HepG2 (cell line): ENCODE measurements at regions not wholly inside any gene's neighbourhood (a gene's known extent, or its start where the extent isn't known, plus 50 kb on each side); places are given as distances from the start of the nearest gene placed in this dataset.

Source experiments
- ATAC-seq: fragments of 200-7000 bp; cut with Tn5 transposase; 3 replicates; pipeline ENCODE4 v1.9.1; 2020; ENCODE audit warnings: mild to moderate bottlenecking, moderate library complexity
- BruUV-seq: library from RNA; stranded (reverse); fragments of 400-500 nt; replicated peaks from 2 replicates; lab custom pipeline; 2021; lab: Mats Ljungman, UMichigan
- CTCF ChIA-PET: fragments of 300-600 bp; formaldehyde crosslinking; extraction: SDS; loops from one replicate; lab custom pipeline; 2021; ENCODE audit warnings: low total read pairs, inconsistent platforms, low intra/inter-chr PET ratio; lab: Yijun Ruan, JAX
- POLR2A ChIA-PET: fragments of 350-600 bp; sonication (Branson Sonifier 250); formaldehyde crosslinking; loops from one replicate; lab custom pipeline; 2020; ENCODE audit warnings: antibody characterized with exemption, inconsistent platforms; lab: Yijun Ruan, JAX
- DNase-seq: peaks from one replicate; pipeline ENCODE4 v3.0.0-alpha.2; 2015; ENCODE audit warnings: low spot score
- FAIRE-seq: peaks from 3 replicates; lab custom pipeline; 2011; peaks lifted over from hg19 to GRCh38; lab: Jason Lieb, UNC
- H2AFZ ChIP-seq: one replicate; pipeline ENCODE4 v1.6.1; 2011; ENCODE audit warnings: low read length, inconsistent platforms
- H3K27ac ChIP-seq: fragments of 300-600 bp; 3 replicates; pipeline ENCODE4 v1.8.0; 2011; ENCODE audit warnings: mixed run types, mild to moderate bottlenecking, mixed read lengths, low read length, inconsistent platforms; ENCODE audit not compliant: insufficient read depth; ENCODE audit errors: extremely low read length
- H3K27me3 ChIP-seq, 2 experiments: fragments of 200-600 bp in 1 of 2; 2 replicates in 1 of 2; 3 replicates in 1 of 2; pipeline versions ENCODE4 v1.6.0 to v1.8.0; 2011; ENCODE audit warnings: low read length in 2 of 2, mild to moderate bottlenecking in 2 of 2, moderate library complexity in 2 of 2, inconsistent platforms in 1 of 2; ENCODE audit not compliant: insufficient read depth in 2 of 2, control insufficient read depth in 1 of 2
- H3K36me3 ChIP-seq, 2 experiments: fragments of 200-600 bp in 1 of 2; replicated peaks in 1 of 2; 2 replicates in 1 of 2; 3 replicates in 1 of 2; pipeline versions ENCODE4 v1.5.1 to v1.8.0; 2011; ENCODE audit warnings: low read length in 2 of 2, inconsistent platforms in 1 of 2; ENCODE audit not compliant: insufficient read depth in 2 of 2, control insufficient read depth in 1 of 2
- H3K4me1 ChIP-seq: 2 replicates; pipeline ENCODE4 v1.5.1; 2012; ENCODE audit warnings: low read length, inconsistent platforms; ENCODE audit not compliant: insufficient read depth
- H3K4me2 ChIP-seq: 2 replicates; pipeline ENCODE4 v1.6.0; 2011; ENCODE audit warnings: low read depth, low read length, inconsistent platforms
- H3K4me3 ChIP-seq, 3 experiments: fragments of 200-600 bp in 1 of 3; sonication (generic), shearing (Covaris generic) in 1 of 3; replicated peaks in 1 of 3; 2 replicates each; pipeline ENCODE4 v1.5.1; 2011 to 2016; ENCODE audit warnings: low read length in 3 of 3, inconsistent platforms in 2 of 3, low read depth in 2 of 3, mild to moderate bottlenecking in 2 of 3, control low read depth in 1 of 3, mixed read lengths in 1 of 3; ENCODE audit not compliant: insufficient read depth in 1 of 3
- H3K79me2 ChIP-seq: one replicate; pipeline ENCODE4 v1.6.1; 2011; ENCODE audit warnings: low read length, inconsistent platforms; ENCODE audit not compliant: insufficient read depth
- H3K9ac ChIP-seq: 2 replicates; pipeline ENCODE4 v1.6.0; 2011; ENCODE audit warnings: mild to moderate bottlenecking, low read depth, low read length, inconsistent platforms; ENCODE audit not compliant: insufficient read depth
- H3K9me3 ChIP-seq: 2 replicates; pipeline ENCODE4 v1.5.1; 2012; ENCODE audit warnings: mild to moderate bottlenecking, low read length
- H4K20me1 ChIP-seq: 2 replicates; pipeline ENCODE4 v1.6.0; 2011; ENCODE audit warnings: inconsistent platforms, mild to moderate bottlenecking, low read length, moderate library complexity; ENCODE audit not compliant: insufficient read depth
- AHR ChIP-seq: IDR thresholded peaks from 2 replicates; pipeline ENCODE4 v1.6.1; 2018; ENCODE audit warnings: missing genetic modification reagents, missing compliant biosample characterization
- ELF1 ChIP-seq: sonication (generic); formaldehyde crosslinking; IDR thresholded peaks from 2 replicates; pipeline ENCODE4 v1.4.0; 2020; ENCODE audit warnings: missing genetic modification reagents
- KAT7 ChIP-seq: IDR thresholded peaks from 2 replicates; pipeline ENCODE4 v1.6.1; 2018; ENCODE audit warnings: borderline replicate concordance, missing compliant biosample characterization
- SRSF9 ChIP-seq: fragments of 200-400 bp; formaldehyde crosslinking; IDR thresholded peaks from 2 replicates; pipeline ENCODE4 v1.6.1; 2018; ENCODE audit warnings: borderline replicate concordance, mild to moderate bottlenecking, low read depth, low read length; ENCODE audit not compliant: insufficient read depth, poor library complexity, severe bottlenecking
- THAP11 ChIP-seq: IDR thresholded peaks from 2 replicates; pipeline ENCODE4 v1.6.1; 2016; ENCODE audit warnings: missing biosample characterization, missing genetic modification reagents
- ZNF619 ChIP-seq: sonication (generic); formaldehyde crosslinking; IDR thresholded peaks from 2 replicates; pipeline ENCODE4 v1.4.0; 2020; ENCODE audit warnings: mild to moderate bottlenecking, missing genetic modification reagents
- WGBS: methylation state at CpG from one replicate; pipeline ENCODE4 v1.1.6; 2017; ENCODE audit warnings: low lambda C conversion rate; 5-methylcytosine and 5-hydroxymethylcytosine counted together
- in situ Hi-C: cut with HindIII; loops from 2 replicates; pipeline ENCODE4 v1.10.0; 2017; ENCODE audit warnings: low pct_unique_long_range_greater_than_20kb; ENCODE audit not compliant: extremely low pct_ligation_motif_present
- intact Hi-C: fragments of 100-400 bp; cut with micrococcal nuclease; formaldehyde crosslinking; loops from one replicate; pipeline ENCODE4 v1.10.0; 2022; ENCODE audit not compliant: unreplicated experiment
- TF ChIP-seq, protein P1 (sequence below): sonication (generic); formaldehyde crosslinking; IDR thresholded peaks from 2 replicates; pipeline ENCODE4 v1.5.0; 2020; ENCODE audit warnings: missing genetic modification reagents

DNA sequence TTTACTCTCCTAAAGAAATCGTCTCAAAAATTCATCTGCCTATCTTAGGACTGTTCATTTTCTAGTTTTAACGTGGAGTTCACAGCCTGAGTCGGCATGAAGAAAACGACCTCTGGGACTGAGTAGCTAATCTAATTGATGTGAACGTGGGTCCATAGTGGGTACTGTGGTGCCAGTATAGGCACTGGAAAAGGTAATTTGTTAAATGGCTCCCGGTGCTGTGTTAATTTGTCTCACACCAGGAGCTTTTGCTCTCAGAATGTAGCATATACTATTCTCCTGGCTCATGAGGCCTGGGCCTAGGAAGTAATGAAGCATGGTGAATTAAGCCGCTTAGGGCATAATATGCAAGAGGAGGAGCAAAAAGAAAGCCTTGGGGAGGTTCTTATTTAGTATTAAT is 414.4 kb upstream of the NXPH2 start:
- no peaks in the 10 kb centered on the region for H3K36me3 ChIP-seq
- H3K27ac ChIP-seq = no peak overlapping the region
- ATAC-seq (no peak), FAIRE-seq (no peak), DNase-seq (no peak)
- intact Hi-C loops = no loop called here
- no peaks in the 10 kb centered on the region for H3K27me3 ChIP-seq
- ChIA-PET POLR2A (no interaction called here), CTCF (no interaction called here)
- no TSS peak for BruUV-seq
- no peak overlapping the region for H3K9ac ChIP-seq
- H3K4me3 ChIP-seq = no peak overlapping the region
- H3K79me2 ChIP-seq = no peaks in the 10 kb centered on the region
- no peak overlapping the region for H2AFZ ChIP-seq
- WGBS = 10% methylated on average over 7 of the region's 7 CpGs
- no peaks in the 10 kb centered on the region for H4K20me1 ChIP-seq
- no peaks in the 10 kb centered on the region for H3K9me3 ChIP-seq
- no peak for TF ChIP-seq THAP11 (CRISPR knock-in tag)
- H3K4me1 ChIP-seq = no peaks in the 10 kb centered on the region
- in situ Hi-C loops = no loop called here
- H3K4me2 ChIP-seq = no peak overlapping the region

DNA sequence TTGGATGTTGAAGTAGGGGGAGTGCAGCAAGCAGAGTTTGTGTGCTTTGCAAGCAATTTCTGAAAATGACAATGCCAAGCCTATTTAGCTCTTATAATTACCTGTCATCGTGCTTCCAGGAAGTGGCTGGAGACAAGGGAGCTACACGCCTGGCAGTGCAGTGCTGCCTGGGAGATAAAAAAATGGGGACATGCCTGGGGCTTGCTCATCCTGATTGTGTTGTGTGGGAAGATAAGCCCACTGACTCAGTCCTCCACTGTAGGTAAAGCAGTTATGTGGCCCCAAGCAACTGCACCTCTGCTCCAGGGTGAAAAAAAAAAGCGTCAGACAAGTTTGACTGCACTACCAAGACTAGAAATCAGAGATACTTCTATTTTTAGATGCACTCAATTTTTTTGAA is 396.9 kb upstream of the NXPH2 start:
- Histone ChIP-seq H4K20me1 (no peaks in the 10 kb centered on the region), H3K27me3 (no peaks in the 10 kb centered on the region), H3K4me2 (no peak overlapping the region), H2AFZ (no peak overlapping the region), H3K4me3 (no peak overlapping the region), H3K4me1 (peaks cover 7% of the 10 kb centered on the region), H3K9ac (no peak overlapping the region), H3K9me3 (no peaks in the 10 kb centered on the region), H3K79me2 (no peaks in the 10 kb centered on the region), H3K27ac (no peak overlapping the region), H3K36me3 (no peaks in the 10 kb centered on the region)
- in situ Hi-C loops (no loop called here), intact Hi-C loops (no loop called here)
- TF ChIP-seq ZNF619 (CRISPR knock-in tag) (no peak), KAT7 (CRISPR knock-in tag) (no peak), SRSF9 (no peak), ELF1 (CRISPR knock-in tag) (no peak), AHR (no peak)
- TF ChIP-seq, protein P1, sequence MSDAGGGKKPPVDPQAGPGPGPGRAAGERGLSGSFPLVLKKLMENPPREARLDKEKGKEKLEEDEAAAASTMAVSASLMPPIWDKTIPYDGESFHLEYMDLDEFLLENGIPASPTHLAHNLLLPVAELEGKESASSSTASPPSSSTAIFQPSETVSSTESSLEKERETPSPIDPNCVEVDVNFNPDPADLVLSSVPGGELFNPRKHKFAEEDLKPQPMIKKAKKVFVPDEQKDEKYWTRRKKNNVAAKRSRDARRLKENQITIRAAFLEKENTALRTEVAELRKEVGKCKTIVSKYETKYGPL = no peak
- CTCF ChIA-PET = no interaction called here
- ATAC-seq = no peak
- POLR2A ChIA-PET = no interaction called here
- DNase-seq = no peak
- no peak for FAIRE-seq
- no TSS peak for BruUV-seq
- 3% methylated on average over 3 of the region's 3 CpGs for WGBS
